Stimulated activated CD8-positive, alpha-beta memory T cell treated with anti-CD3 and anti-CD28 coated beads, Interleukin-15, amount 100 ng/mL, for 48 hours (primary cell): ENCODE measurements at regions not wholly inside any gene's neighbourhood (a gene's known extent, or its start where the extent isn't known, plus 50 kb on each side); places are given as distances from the start of the nearest gene placed in this dataset.
"Not testable (repeated sequence)": the region's sequence is repeated elsewhere in the genome, so short reads cannot be mapped to it uniquely, and the experiment has no call there.

ENCODE experiments used
- DNase-seq, 2 donors: peaks; one replicate each; pipeline ENCODE4 v3.0.0-alpha.2; 2020; ENCODE audit warnings: low read depth in 2 of 2

DNA sequence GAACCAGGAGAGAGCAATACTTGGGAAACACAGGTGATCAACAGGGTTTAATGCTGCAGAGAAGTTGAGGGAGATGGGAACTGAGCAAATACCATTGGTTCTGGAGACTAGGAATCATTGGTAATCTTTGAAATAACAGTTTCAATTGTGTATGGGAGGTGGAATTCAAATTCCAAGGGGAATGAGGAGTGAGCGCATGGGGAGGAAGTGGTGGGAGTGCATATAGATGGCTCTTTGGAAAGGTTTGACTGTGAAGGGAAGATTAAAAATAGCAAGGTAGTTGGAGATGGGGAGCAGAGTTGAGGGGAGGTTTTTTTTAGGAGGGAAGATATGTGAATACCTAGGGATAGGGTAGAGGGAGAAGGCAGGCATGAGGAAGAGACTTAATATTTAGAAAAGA lies 51.1 kb upstream of the ROPN1 start:
- DNase-seq = no peak

GRCh38 chr3:124044956-124045355 lies 53.0 kb upstream of the ROPN1 start:
- DNase-seq = no peak

GRCh38 chr3:124048967-124049798 lies 57.3 kb upstream of the ROPN1 start:
- DNase-seq = no peak

DNA sequence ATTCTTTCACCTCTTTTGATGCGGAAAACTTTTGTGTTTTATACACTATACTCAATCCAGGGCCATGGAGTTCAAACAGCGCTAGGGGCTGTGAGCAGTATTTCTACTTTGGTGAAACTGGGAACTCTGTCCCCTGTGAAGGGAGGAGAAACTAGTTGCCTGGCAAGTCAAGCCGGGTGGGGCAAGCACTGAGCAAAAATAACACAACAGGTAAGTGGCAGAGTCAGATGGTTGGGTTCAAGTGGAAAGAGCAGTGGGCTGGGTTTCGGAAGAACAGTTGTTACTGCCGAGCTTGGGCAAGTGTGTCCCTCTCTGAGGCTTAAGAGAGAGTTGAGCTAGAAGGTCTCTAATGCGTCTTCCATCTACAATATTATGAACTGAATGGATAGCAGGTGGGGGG lies 59.7 kb upstream of the ROPN1 start:
- DNase-seq = no peak

- no peak for DNase-seq
These were observed 61.9 kb upstream of the ROPN1 start for GRCh38 chr3:124053871-124054270.

- no peak for DNase-seq
These were observed 64.9 kb upstream of the ROPN1 start for GRCh38 chr3:124056846-124057245.

GRCh38 chr3:124057420-124057819 lies 65.5 kb upstream of the ROPN1 start:
- DNase-seq = no peak

- DNase-seq = no peak
These were observed 67.7 kb upstream of the ROPN1 start for GRCh38 chr3:124059580-124059979.

GRCh38 chr3:124063197-124063909 lies 71.4 kb upstream of the ROPN1 start:
- no peak for DNase-seq

DNA sequence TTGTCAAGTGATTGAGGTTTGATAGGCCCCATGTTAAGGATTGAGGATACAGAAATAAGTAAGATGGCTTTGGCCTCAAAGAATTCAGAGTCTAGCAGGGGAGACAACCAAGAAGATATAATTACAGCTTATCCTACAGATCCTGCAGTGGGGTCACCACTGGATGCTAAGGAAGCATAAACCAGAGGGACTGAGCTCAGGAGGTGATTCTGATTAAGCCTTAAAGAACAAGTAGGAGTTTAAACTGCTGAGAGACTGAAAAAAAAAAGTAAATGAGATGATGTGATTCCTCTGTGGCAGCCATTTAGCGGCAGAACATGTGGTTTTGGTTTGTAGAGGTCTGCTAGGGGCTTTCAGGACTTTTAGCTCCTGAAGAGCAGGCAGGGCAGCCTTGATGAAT lies 72.1 kb upstream of the ROPN1 start:
- no peak for DNase-seq

GRCh38 chr3:124066543-124066942 lies 74.6 kb upstream of the ROPN1 start:
- not testable (repeated sequence) for DNase-seq

DNA sequence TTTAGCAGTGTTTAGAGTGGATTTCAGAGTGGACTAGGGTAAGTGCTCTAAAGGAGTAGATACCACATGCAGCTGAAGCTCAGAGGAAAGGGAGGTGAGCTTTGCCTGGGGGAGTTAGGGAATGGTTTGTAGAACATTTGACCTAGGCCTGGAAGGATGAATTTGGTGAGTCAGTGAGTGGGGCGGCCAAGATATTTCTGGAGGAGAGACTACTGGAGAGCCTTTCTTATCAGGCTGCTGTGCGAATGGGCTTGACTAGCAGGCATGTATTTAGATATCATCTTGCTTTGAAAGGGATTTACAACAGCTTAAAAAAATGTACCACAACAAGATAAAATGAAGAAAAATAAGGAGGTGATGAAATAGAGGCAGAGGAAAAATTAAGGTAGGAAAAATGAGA lies 77.8 kb upstream of the ROPN1 start:
- DNase-seq = not testable (repeated sequence)

DNA sequence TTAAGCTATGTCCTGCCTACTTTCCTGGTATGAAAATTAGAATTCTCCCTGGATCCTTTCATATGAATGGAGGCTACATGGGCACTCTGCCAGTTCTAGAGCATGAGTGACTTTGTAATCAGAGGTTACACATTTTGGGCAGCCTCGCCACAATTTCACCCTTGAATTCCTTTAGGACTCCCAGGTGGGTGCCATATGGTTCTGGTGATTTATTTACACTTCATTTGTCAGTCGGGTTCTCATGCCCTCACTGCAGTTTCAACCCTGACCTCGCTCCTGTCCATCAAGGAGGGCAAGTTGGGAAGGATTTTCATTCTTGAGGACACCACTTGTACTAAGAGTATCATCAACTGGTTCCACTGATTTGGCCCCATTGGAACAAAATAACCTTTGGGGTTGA lies 83.2 kb upstream of the ROPN1 start:
- DNase-seq = not testable (repeated sequence)

DNA sequence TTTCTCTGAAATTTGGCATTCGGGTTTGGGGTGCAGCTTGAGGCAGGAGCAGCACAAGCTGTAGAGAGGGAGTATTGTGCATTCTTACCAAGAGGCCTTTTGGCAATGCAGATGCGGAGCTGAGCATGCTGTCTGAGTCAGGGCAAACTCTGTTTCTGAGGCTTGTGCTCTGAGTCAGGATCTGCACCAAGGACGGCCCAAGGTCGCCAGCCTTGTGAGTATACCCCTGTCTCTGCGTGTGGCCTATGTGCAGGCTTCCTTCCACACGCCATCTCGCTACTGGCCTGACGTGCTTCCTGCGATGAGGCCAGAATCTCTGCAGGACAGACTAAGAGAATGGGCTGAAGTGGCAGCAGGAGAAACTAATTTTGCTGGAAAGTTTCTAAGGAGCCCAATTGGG lies 83.8 kb upstream of the ROPN1 start:
- no peak for DNase-seq

DNA sequence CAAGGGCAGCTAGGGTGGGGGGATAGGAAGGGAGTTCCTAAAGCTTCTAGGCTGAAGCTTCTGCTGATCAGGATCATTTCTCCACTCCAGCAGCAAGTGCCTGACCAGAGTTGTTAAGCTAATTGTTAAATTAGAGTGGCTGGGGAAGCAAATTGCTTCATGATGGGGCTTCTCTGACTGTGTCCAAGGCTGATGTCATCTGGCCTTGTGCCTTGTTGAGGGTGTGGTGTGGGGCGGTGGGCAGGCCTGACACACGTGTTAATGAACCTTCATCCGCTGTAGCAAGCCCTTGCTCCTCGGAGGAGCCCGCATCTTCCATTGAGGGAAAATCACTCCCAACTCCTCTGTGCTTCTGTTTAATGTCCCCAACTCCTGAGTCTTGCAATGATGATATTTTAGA lies 84.3 kb upstream of the ROPN1 start:
- no peak for DNase-seq

GRCh38 chr3:124078953-124079911 lies 87.3 kb upstream of the ROPN1 start:
- no peak for DNase-seq

DNA sequence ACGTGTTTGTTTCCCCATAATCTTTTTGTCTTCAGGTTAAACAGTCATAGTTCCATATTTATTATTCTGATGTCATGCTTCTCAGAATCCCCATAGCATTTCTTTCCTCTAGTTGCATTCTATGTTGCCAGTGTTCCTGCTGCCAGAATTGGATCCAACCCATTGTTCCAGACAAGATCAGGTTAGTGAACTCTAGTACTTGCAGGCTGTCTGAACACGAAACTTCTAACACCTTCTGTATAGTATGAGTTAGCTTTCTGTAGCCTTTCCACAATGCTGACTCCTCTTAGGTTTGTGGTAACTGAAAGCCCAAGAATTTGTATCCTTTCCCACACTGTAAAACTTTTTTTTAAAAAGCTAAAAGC lies 88.0 kb upstream of the ROPN1 start:
- DNase-seq = no peak

DNA sequence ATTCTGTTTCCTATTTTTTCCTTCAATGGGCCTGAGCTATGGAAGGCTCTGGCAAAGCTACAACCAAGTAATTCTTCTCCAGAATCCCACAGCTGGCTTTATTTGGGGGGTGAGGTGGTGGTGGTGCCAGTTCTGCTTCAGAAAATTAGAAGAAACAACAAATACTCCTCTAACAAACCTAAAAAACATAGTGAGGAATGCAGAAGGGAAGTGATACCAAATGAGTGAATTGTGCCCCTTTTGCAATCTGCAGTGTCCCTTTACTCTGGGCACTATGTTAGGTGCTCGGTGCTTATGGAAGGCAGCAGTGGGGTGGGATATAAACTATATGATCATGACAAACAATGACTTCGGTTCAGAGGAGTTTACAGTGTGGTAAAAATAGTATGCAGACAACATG lies 90.4 kb upstream of the ROPN1 start:
- DNase-seq = no peak

DNA sequence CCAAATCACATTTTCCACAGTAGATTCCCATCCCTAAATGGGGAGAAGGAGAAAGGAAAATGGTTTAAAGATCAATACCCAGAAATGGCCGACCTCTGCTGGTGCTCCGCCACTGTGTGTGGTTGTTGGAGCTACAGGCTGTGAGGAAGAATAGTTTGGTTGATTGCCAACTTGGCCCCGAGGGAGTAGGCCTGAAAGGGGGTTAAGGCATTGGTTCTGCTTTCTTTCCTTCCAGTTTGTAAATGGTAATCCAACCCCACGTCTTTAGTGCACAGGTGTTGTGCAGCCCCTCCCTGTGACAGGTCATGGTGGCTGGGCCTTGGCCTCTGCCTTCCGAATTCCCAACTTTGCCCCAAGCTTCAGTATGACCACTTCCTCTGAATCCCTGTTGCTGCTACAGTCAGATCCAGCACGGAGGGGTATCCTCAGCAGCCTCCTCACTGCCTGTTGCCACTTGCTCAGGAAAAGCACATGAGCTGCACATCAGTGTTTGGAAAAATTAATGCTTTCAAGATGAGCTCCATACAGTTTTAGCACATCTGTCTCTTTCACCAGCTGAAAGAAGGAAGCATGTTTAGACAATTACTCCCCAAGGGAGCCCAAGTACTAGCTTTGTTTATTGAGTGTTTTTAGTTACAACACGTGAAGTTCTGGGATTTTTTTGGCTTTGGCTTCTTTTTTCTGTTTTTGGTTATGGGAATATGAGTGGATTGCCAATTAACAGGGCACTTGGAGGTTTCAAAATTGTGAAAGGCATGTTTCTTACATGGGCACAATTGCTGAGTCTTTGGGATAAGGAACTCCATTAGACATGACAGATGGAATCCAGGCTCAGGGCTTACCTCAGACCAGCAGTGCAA lies 92.3 kb upstream of the ROPN1 start:
- DNase-seq = no peak

GRCh38 chr3:124088801-124089200 lies 96.9 kb upstream of the ROPN1 start:
- DNase-seq = no peak

GRCh38 chr3:124089214-124089613 lies 97.3 kb upstream of the ROPN1 start:
- DNase-seq = no peak
